Endothelial cell of umbilical vein (primary cell): ENCODE measurements at regions not wholly inside any gene's neighbourhood (a gene's known extent, or its start where the extent isn't known, plus 50 kb on each side); places are given as distances from the start of the nearest gene placed in this dataset.
"Not testable (repeated sequence)": the region's sequence is repeated elsewhere in the genome, so short reads cannot be mapped to it uniquely, and the experiment has no call there.

ENCODE experiments used
- BruUV-seq: library from RNA; stranded (reverse); fragments of 400-500 nt; replicated peaks from 2 replicates; lab custom pipeline; 2021; lab: Mats Ljungman, UMichigan
- CTCF ChIA-PET: fragments of 300-600, 350-600 bp; sonication (Branson Sonifier 250); formaldehyde crosslinking; loops from one replicate; lab custom pipeline; 2021; ENCODE audit warnings: antibody characterized with exemption, inconsistent platforms; lab: Charles Lee
- POLR2A ChIA-PET: fragments of 300-600, 350-600 bp; sonication (Branson Sonifier 250); formaldehyde crosslinking; loops from one replicate; lab custom pipeline; 2021; ENCODE audit warnings: antibody characterized with exemption, inconsistent platforms; lab: Charles Lee
- DNase-seq: peaks from one replicate; pipeline ENCODE4 v3.0.0-alpha.2; 2011; ENCODE audit warnings: low read depth, low spot score
- FAIRE-seq: peaks from 2 replicates; lab custom pipeline; 2011; peaks lifted over from hg19 to GRCh38; lab: Jason Lieb, UNC
- H2AFZ ChIP-seq: 2 replicates; pipeline ENCODE4 v1.6.0; 2012; ENCODE audit warnings: low read depth, low read length, control low read depth, inconsistent platforms
- H3K27ac ChIP-seq: 2 replicates; pipeline ENCODE4 v1.5.1; 2011; ENCODE audit warnings: low read depth, mild to moderate bottlenecking, control low read depth, low read length, moderate library complexity; ENCODE audit not compliant: insufficient read depth
- H3K27me3 ChIP-seq, 2 experiments: 2 replicates each; pipeline versions ENCODE4 v1.6.0 to v1.6.1; 2011; ENCODE audit warnings: low read length in 2 of 2, mixed read lengths in 1 of 2; ENCODE audit not compliant: control insufficient read depth in 2 of 2, insufficient read depth in 2 of 2
- H3K36me3 ChIP-seq, 2 experiments: 2 replicates in 1 of 2; 3 replicates in 1 of 2; pipeline ENCODE4 v1.5.1; 2011; ENCODE audit warnings: low read length in 2 of 2, mild to moderate bottlenecking in 1 of 2, moderate library complexity in 1 of 2; ENCODE audit not compliant: control insufficient read depth in 2 of 2, insufficient read depth in 2 of 2; ENCODE audit errors: extremely low read depth in 1 of 2
- H3K4me1 ChIP-seq: 3 replicates; pipeline ENCODE4 v1.5.1; 2011; ENCODE audit warnings: mild to moderate bottlenecking, low read length; ENCODE audit not compliant: control insufficient read depth, insufficient read depth; ENCODE audit errors: extremely low read depth
- H3K4me2 ChIP-seq: 2 replicates; pipeline ENCODE4 v1.6.1; 2011; ENCODE audit warnings: low read length, control low read depth, mixed read lengths; ENCODE audit not compliant: insufficient read depth
- H3K4me3 ChIP-seq, 3 experiments: fragments of 200-600 bp in 1 of 3; sonication (generic), shearing (Covaris generic) in 1 of 3; replicated peaks in 1 of 3; 2 replicates each; pipeline ENCODE4 v1.5.1; 2011 to 2016; ENCODE audit warnings: control low read depth in 3 of 3, low read length in 3 of 3, mild to moderate bottlenecking in 2 of 3, inconsistent platforms in 1 of 3, low read depth in 1 of 3, moderate library complexity in 1 of 3; ENCODE audit not compliant: insufficient read depth in 1 of 3
- H3K79me2 ChIP-seq: 2 replicates; pipeline ENCODE4 v1.6.0; 2012; ENCODE audit warnings: low read length, inconsistent platforms; ENCODE audit not compliant: control insufficient read depth, insufficient read depth
- H3K9ac ChIP-seq: replicated peaks from 2 replicates; pipeline ENCODE3; 2011; ENCODE audit warnings: low read length, control low read depth; ENCODE audit not compliant: insufficient read depth; ENCODE audit errors: extremely low read depth
- H3K9me1 ChIP-seq: replicated peaks from 3 replicates; pipeline ENCODE4 v1.6.0; 2011; ENCODE audit warnings: mild to moderate bottlenecking, low read length; ENCODE audit not compliant: control insufficient read depth, insufficient read depth; ENCODE audit errors: extremely low read depth
- H3K9me3 ChIP-seq: replicated peaks from 2 replicates; pipeline ENCODE4 v1.5.1; 2012; ENCODE audit warnings: low read length, inconsistent platforms; ENCODE audit not compliant: control insufficient read depth, insufficient read depth
- H4K20me1 ChIP-seq: replicated peaks from 2 replicates; pipeline ENCODE3; 2011; ENCODE audit warnings: mild to moderate bottlenecking, low read length; ENCODE audit not compliant: control insufficient read depth, insufficient read depth; ENCODE audit errors: extremely low read depth
- dilution Hi-C: fragments of 300-500 bp; cut with MboI; formaldehyde crosslinking; loops from one replicate; pipeline ENCODE4 v1.15.0; 2019; ENCODE audit warnings: low sequenced_read_pairs; ENCODE audit not compliant: extremely low pct_ligation_motif_present
- intact Hi-C: fragments of 100-400 bp; cut with micrococcal nuclease; formaldehyde crosslinking; loops from one replicate; pipeline ENCODE4 v1.10.0; 2022

DNA sequence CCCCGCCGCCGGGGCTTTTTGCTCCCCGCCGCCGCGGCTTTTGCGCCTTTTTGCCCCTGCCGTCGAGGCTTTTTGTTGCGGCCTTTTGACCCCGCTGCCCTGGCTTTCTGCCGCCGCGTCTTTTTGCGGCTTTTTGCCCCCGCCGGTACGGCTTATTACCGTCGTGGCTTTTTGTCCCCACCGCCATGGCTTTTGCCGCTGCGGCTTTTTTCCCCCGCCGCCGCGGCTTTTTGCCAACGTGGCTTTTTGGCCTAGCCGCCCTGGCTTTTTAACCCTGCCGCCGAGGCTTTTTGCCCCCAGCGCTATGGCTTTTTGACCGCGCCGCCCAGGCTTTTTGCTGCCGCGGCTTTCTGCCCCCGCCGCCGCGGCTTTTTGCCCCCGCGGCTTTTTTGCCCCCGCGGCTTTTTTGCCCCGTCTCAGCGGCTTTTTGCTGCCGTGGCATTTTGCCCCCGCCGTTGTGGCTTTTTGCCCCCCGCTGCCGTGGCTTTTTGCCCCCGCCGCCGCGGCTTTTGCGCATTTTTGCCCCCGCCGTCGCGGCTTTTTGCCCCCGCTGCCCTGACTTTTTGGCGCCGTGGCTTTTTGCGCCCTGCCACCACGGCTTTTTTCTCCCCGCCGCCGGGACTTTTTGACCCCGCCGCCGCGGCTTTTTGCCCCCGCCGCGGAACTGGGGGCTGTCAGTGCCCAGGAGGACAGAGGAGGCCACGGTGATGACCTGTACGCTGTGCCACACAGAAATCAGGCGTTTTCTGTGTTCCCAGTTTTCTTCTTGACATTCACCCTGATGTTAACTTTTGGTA lies 4828.5 kb upstream of the OR11H1 start:
- BruUV-seq, H3K4me2 ChIP-seq, H3K9ac ChIP-seq, H3K27me3 ChIP-seq, H4K20me1 ChIP-seq, POLR2A ChIA-PET, CTCF ChIA-PET, H3K27ac ChIP-seq, H3K79me2 ChIP-seq, H3K9me3 ChIP-seq, intact Hi-C loops, H3K4me1 ChIP-seq, FAIRE-seq, DNase-seq, H3K4me3 ChIP-seq, H2AFZ ChIP-seq, H3K36me3 ChIP-seq, H3K9me1 ChIP-seq, dilution Hi-C loops: not testable (repeated sequence)

DNA sequence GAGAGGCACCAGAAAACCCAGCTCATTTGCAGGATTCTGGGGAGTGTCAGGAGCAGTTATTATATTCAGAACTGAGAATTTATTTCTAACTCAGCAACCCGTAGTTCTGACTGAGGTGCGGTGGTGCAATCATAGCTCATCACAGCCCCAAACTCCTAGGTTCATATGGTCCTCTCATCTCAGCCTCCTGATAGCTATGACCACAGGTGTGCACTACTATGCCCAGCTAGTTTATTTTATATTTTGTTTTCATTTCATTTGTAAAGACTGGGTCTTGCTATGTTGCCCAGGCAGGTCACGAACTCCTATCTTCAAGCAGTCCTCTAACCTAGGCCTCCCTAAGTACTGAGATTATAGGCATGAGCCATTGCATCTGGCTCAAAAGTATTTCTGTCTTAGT lies 4819.8 kb upstream of the OR11H1 start:
- CTCF ChIA-PET, H2AFZ ChIP-seq, dilution Hi-C loops: not testable (repeated sequence)

DNA sequence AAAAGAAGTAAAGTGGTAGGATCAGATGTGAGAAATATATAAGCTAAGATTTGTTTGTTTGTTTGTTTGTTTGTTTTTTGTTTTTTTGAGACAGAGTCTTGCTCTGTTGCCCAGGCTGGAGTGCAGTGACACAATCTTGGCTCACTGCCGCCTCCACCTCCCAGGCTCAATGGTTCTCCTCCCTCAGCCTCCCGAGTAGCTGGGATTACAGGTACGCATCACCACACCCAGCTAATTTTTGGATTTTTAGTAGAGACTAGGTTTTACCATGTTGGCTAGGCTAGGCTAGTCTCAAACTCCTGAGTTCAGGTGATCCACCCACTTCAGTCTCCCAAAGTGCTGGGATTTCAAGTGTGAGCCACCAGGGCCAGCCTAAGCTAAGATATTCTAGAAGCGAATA lies 4817.1 kb upstream of the OR11H1 start:
- H3K9ac ChIP-seq, H4K20me1 ChIP-seq, H3K4me2 ChIP-seq, dilution Hi-C loops, DNase-seq, H3K27me3 ChIP-seq, CTCF ChIA-PET, H3K9me1 ChIP-seq, H2AFZ ChIP-seq, POLR2A ChIA-PET, H3K79me2 ChIP-seq, H3K4me3 ChIP-seq, FAIRE-seq, intact Hi-C loops, H3K36me3 ChIP-seq, BruUV-seq, H3K4me1 ChIP-seq, H3K27ac ChIP-seq: not testable (repeated sequence)
- H3K9me3 ChIP-seq: peaks cover 19% of the 10 kb centered on the region

More for the DNA sequence above, 4819.8 kb upstream of the OR11H1 start:
- H3K36me3 ChIP-seq, DNase-seq, FAIRE-seq, H3K9ac ChIP-seq, intact Hi-C loops, H3K9me1 ChIP-seq, H3K79me2 ChIP-seq, H3K4me2 ChIP-seq, H3K27ac ChIP-seq, BruUV-seq, H4K20me1 ChIP-seq, POLR2A ChIA-PET, H3K27me3 ChIP-seq, H3K4me3 ChIP-seq, H3K4me1 ChIP-seq: not testable (repeated sequence)
- H3K9me3 ChIP-seq: peaks cover 11% of the 10 kb centered on the region

- H3K9me3 ChIP-seq: peaks cover 45% of the 10 kb centered on the region
- dilution Hi-C loops, FAIRE-seq: not testable (repeated sequence)
These were observed 4805.2 kb upstream of the OR11H1 start for GRCh38 chr22:10722804-10723203.

More at GRCh38 chr22:10722804-10723203, 4805.2 kb upstream of the OR11H1 start:
- H3K36me3 ChIP-seq, H3K79me2 ChIP-seq, BruUV-seq, H3K4me2 ChIP-seq, POLR2A ChIA-PET, H3K4me1 ChIP-seq, H2AFZ ChIP-seq, H3K9ac ChIP-seq, intact Hi-C loops, H3K4me3 ChIP-seq, H3K27ac ChIP-seq, H3K9me1 ChIP-seq, CTCF ChIA-PET, H3K27me3 ChIP-seq, H4K20me1 ChIP-seq, DNase-seq: not testable (repeated sequence)
